ENCODE measurements at regions not wholly inside any gene's neighbourhood (a gene's known extent, or its start where the extent isn't known, plus 50 kb on each side); places are given as distances from the start of the nearest gene placed in this dataset.

DNA sequence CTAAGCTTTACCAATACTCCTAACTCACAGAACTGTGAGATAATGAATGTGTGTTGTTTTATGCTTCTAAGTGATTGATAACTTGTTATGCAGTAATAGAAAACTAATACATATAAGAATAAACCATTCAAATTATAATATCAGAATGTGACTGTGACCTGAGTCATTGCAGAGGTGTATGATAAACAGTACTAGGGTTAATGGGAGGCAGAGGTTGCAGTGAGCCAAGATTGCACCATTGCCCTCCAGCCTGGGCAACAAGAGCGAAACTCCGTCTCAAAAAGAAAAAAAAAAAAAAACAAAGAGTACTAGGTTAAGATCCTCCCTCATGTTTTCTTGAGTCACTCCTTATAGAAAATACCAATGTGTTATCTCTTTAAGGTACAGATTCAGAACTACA is 950.3 kb downstream of the SORCS1 start:
- H3K79me2 ChIP-seq (ENCODE audit: control insufficient read depth, insufficient read depth, low read length), result no peaks in the 10 kb centered on the region
- no peak for FAIRE-seq
- no peaks in the 10 kb centered on the region for H3K4me1 ChIP-seq (ENCODE audit: control insufficient read depth, extremely low read depth, insufficient read depth, low read length)
- no peak for DNase-seq (ENCODE audit: low read depth, low spot score)
- H3K9me1 ChIP-seq (ENCODE audit: control insufficient read depth, extremely low read depth, insufficient read depth, low read length), result no peaks in the 10 kb centered on the region
- no peak for TF ChIP-seq EZH2 (IDR thresholded peaks at IDR 0.05; ENCODE audit: low read length)
- TF ChIP-seq, protein P1, sequence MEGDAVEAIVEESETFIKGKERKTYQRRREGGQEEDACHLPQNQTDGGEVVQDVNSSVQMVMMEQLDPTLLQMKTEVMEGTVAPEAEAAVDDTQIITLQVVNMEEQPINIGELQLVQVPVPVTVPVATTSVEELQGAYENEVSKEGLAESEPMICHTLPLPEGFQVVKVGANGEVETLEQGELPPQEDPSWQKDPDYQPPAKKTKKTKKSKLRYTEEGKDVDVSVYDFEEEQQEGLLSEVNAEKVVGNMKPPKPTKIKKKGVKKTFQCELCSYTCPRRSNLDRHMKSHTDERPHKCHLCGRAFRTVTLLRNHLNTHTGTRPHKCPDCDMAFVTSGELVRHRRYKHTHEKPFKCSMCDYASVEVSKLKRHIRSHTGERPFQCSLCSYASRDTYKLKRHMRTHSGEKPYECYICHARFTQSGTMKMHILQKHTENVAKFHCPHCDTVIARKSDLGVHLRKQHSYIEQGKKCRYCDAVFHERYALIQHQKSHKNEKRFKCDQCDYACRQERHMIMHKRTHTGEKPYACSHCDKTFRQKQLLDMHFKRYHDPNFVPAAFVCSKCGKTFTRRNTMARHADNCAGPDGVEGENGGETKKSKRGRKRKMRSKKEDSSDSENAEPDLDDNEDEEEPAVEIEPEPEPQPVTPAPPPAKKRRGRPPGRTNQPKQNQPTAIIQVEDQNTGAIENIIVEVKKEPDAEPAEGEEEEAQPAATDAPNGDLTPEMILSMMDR (optimal IDR thresholded peaks at IDR 0.05 in 1 of 3, IDR thresholded peaks at IDR 0.05 in 1 of 3, conservative IDR thresholded peaks at IDR 0.05 in 1 of 3; ENCODE audit: extremely low read depth in 1 of 3, insufficient read depth in 2 of 3, low read length in 3 of 3), result no peak
- no peaks in the 10 kb centered on the region for H3K27me3 ChIP-seq (ENCODE audit: control insufficient read depth, extremely low read depth, insufficient read depth, low read length)
- H3K9ac ChIP-seq (ENCODE audit: control insufficient read depth, extremely low read depth, insufficient read depth, low read length), result no peak overlapping the region
- dilution Hi-C loops (cut with MboI; ENCODE audit: extremely low pct_ligation_motif_present, low sequenced_read_pairs), result no loop called here
- H3K4me2 ChIP-seq (ENCODE audit: control insufficient read depth, extremely low read depth, insufficient read depth, low read depth, low read length), result no peak overlapping the region
- H3K27ac ChIP-seq (ENCODE audit: control insufficient read depth, insufficient read depth, low read length), result no peak overlapping the region
- no peak overlapping the region for H3K4me3 ChIP-seq (ENCODE audit: control insufficient read depth in 2 of 3, extremely low read depth in 1 of 3, insufficient read depth in 2 of 3, low read depth in 1 of 3, low read length in 3 of 3)
- no peaks in the 10 kb centered on the region for H3K9me3 ChIP-seq (ENCODE audit: control insufficient read depth, low read depth, low read length)
- no peaks in the 10 kb centered on the region for H3K36me3 ChIP-seq (ENCODE audit: control insufficient read depth in 2 of 2, extremely low read depth in 1 of 2, insufficient read depth in 2 of 2, low read length in 2 of 2)
- no peaks in the 10 kb centered on the region for H4K20me1 ChIP-seq (ENCODE audit: control insufficient read depth, extremely low read depth, insufficient read depth, low read length)
- H2AFZ ChIP-seq (ENCODE audit: control insufficient read depth, low read length), result no peak overlapping the region

DNA sequence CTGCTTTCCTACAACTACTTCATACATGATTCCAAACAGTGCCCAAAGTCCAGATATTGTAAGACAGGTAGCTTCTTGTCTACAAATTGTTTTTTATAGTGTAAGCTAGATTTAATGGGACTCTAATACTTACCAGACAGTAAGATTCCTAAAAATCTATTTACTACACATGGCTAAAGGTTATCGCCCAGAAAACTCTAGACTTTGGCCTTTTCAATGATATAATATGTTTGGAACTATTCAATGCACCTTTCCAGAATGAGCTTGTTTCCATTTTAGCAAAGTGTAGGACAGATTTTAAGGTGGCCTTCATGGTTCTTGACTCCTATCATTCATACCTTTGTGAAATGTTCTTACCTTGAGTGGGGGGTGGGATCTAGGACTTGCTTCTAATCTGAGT is 951.0 kb downstream of the SORCS1 start:
- no peak overlapping the region for H3K4me3 ChIP-seq (ENCODE audit: control insufficient read depth in 2 of 3, extremely low read depth in 1 of 3, insufficient read depth in 2 of 3, low read depth in 1 of 3, low read length in 3 of 3)
- no peaks in the 10 kb centered on the region for H3K9me3 ChIP-seq (ENCODE audit: control insufficient read depth, low read depth, low read length)
- DNase-seq (ENCODE audit: low read depth, low spot score) (no peak), FAIRE-seq (no peak)
- dilution Hi-C loops (cut with MboI; ENCODE audit: extremely low pct_ligation_motif_present, low sequenced_read_pairs), result no loop called here
- H3K36me3 ChIP-seq (ENCODE audit: control insufficient read depth in 2 of 2, extremely low read depth in 1 of 2, insufficient read depth in 2 of 2, low read length in 2 of 2), result no peaks in the 10 kb centered on the region
- no peaks in the 10 kb centered on the region for H4K20me1 ChIP-seq (ENCODE audit: control insufficient read depth, extremely low read depth, insufficient read depth, low read length)
- no peaks in the 10 kb centered on the region for H3K27me3 ChIP-seq (ENCODE audit: control insufficient read depth, extremely low read depth, insufficient read depth, low read length)
- no peak overlapping the region for H2AFZ ChIP-seq (ENCODE audit: control insufficient read depth, low read length)
- no peak overlapping the region for H3K9ac ChIP-seq (ENCODE audit: control insufficient read depth, extremely low read depth, insufficient read depth, low read length)
- TF ChIP-seq EZH2 (IDR thresholded peaks at IDR 0.05; ENCODE audit: low read length), result no peak
- TF ChIP-seq, protein P1 (optimal IDR thresholded peaks at IDR 0.05 in 1 of 3, IDR thresholded peaks at IDR 0.05 in 1 of 3, conservative IDR thresholded peaks at IDR 0.05 in 1 of 3; ENCODE audit: extremely low read depth in 1 of 3, insufficient read depth in 2 of 3, low read length in 3 of 3), result no peak
- no peak overlapping the region for H3K27ac ChIP-seq (ENCODE audit: control insufficient read depth, insufficient read depth, low read length)
- H3K79me2 ChIP-seq (ENCODE audit: control insufficient read depth, insufficient read depth, low read length), result no peaks in the 10 kb centered on the region
- H3K4me1 ChIP-seq (ENCODE audit: control insufficient read depth, extremely low read depth, insufficient read depth, low read length), result no peaks in the 10 kb centered on the region
- no peak overlapping the region for H3K4me2 ChIP-seq (ENCODE audit: control insufficient read depth, extremely low read depth, insufficient read depth, low read depth, low read length)
- H3K9me1 ChIP-seq (ENCODE audit: control insufficient read depth, extremely low read depth, insufficient read depth, low read length), result no peaks in the 10 kb centered on the region

All from keratinocyte (primary cell).